Caco-2 (cell line): ENCODE measurements at regions not wholly inside any gene's neighbourhood (a gene's known extent, or its start where the extent isn't known, plus 50 kb on each side); places are given as distances from the start of the nearest gene placed in this dataset.

ENCODE experiments used
- BruUV-seq: library from RNA; stranded (reverse); fragments of 400-500 nt; replicated peaks from 2 replicates; lab custom pipeline; 2021; lab: Mats Ljungman, UMichigan
- CTCF ChIA-PET: fragments of 300-600 bp; sonication (Branson Sonifier 250); formaldehyde crosslinking; loops from one replicate; lab custom pipeline; 2022; ENCODE audit warnings: antibody characterized with exemption; lab: Charles Lee
- POLR2A ChIA-PET: fragments of 300-600 bp; sonication (Branson Sonifier 250); formaldehyde crosslinking; loops from one replicate; lab custom pipeline; 2022; ENCODE audit warnings: antibody characterized with exemption; lab: Charles Lee
- DNase-seq, 2 experiments: peaks; one replicate each; pipeline versions ENCODE4 v3.0.0 to v3.0.0-alpha.2; 2020 to 2022
- H3K27me3 ChIP-seq: replicated peaks from 2 replicates; pipeline ENCODE4 v1.6.0; 2011; ENCODE audit warnings: low read length; ENCODE audit not compliant: control insufficient read depth, insufficient read depth
- H3K36me3 ChIP-seq: 2 replicates; pipeline ENCODE4 v1.5.1; 2011; ENCODE audit warnings: low read length; ENCODE audit not compliant: control insufficient read depth, insufficient read depth
- H3K4me1 ChIP-seq: fragments of 250-450 bp; sonication (Bioruptor Pico); 2 replicates; pipeline ENCODE4 v1.5.1; 2020; ENCODE audit warnings: mild to moderate bottlenecking
- H3K4me3 ChIP-seq: 2 replicates; pipeline ENCODE4 v1.5.1; 2011; ENCODE audit warnings: low read depth, mild to moderate bottlenecking, control low read depth, low read length
- H3K9me3 ChIP-seq: fragments of 250-450 bp; sonication (Bioruptor Pico); 2 replicates; pipeline ENCODE4 v1.5.1; 2020; ENCODE audit warnings: mild to moderate bottlenecking, moderate library complexity
- H3K27ac Mint-ChIP-seq: one replicate; pipeline ENCODE4 v1.8.0; 2022; ENCODE audit warnings: mixed read lengths; ENCODE audit not compliant: unreplicated experiment
- H3K27me3 Mint-ChIP-seq: one replicate; pipeline ENCODE4 v1.8.0; 2022; ENCODE audit warnings: mixed read lengths; ENCODE audit not compliant: insufficient read depth, unreplicated experiment
- H3K36me3 Mint-ChIP-seq: one replicate; pipeline ENCODE4 v1.8.0; 2022; ENCODE audit warnings: mild to moderate bottlenecking, mixed read lengths; ENCODE audit not compliant: insufficient read depth, unreplicated experiment
- H3K4me1 Mint-ChIP-seq: one replicate; pipeline ENCODE4 v1.8.0; 2022; ENCODE audit warnings: low read depth, mixed read lengths; ENCODE audit not compliant: unreplicated experiment
- H3K4me3 Mint-ChIP-seq: one replicate; pipeline ENCODE4 v1.8.0; 2022; ENCODE audit warnings: mild to moderate bottlenecking, moderate library complexity, mixed read lengths; ENCODE audit not compliant: unreplicated experiment
- H3K9me3 Mint-ChIP-seq: one replicate; pipeline ENCODE4 v1.8.0; 2022; ENCODE audit warnings: mixed read lengths; ENCODE audit not compliant: unreplicated experiment
- intact Hi-C: fragments of 100-400 bp; cut with micrococcal nuclease; formaldehyde crosslinking; loops from one replicate; pipeline ENCODE4 v1.10.0; 2022; ENCODE audit not compliant: unreplicated experiment
- TF ChIP-seq, protein P1 (sequence below), 2 experiments: fragments of 200-600 bp in 1 of 2; IDR thresholded peaks; 1 replicate in 1 of 2; 2 replicates in 1 of 2; pipeline versions ENCODE4 v1.5.1 to v1.8.0; 2011 to 2022; ENCODE audit warnings: antibody characterized with exemption in 1 of 2, control low read depth in 1 of 2, inconsistent platforms in 1 of 2, low read depth in 1 of 2, low read length in 1 of 2, mild to moderate bottlenecking in 1 of 2, moderate library complexity in 1 of 2; ENCODE audit not compliant: insufficient read depth in 1 of 2, severe bottlenecking in 1 of 2, unreplicated experiment in 1 of 2

- no peaks in the 10 kb centered on the region for H3K4me1 Mint-ChIP-seq
- DNase-seq = no peak
- CTCF ChIA-PET = no interaction called here
- H3K27me3 Mint-ChIP-seq = no peaks in the 10 kb centered on the region
- H3K36me3 ChIP-seq = no peaks in the 10 kb centered on the region
- no peaks in the 10 kb centered on the region for H3K36me3 Mint-ChIP-seq
- H3K27ac Mint-ChIP-seq = no peak overlapping the region
- H3K27me3 ChIP-seq = no peaks in the 10 kb centered on the region
- H3K4me1 ChIP-seq = no peaks in the 10 kb centered on the region
- H3K4me3 ChIP-seq = no peak overlapping the region
- no peak overlapping the region for H3K4me3 Mint-ChIP-seq
- BruUV-seq = no TSS peak
- TF ChIP-seq, protein P1, sequence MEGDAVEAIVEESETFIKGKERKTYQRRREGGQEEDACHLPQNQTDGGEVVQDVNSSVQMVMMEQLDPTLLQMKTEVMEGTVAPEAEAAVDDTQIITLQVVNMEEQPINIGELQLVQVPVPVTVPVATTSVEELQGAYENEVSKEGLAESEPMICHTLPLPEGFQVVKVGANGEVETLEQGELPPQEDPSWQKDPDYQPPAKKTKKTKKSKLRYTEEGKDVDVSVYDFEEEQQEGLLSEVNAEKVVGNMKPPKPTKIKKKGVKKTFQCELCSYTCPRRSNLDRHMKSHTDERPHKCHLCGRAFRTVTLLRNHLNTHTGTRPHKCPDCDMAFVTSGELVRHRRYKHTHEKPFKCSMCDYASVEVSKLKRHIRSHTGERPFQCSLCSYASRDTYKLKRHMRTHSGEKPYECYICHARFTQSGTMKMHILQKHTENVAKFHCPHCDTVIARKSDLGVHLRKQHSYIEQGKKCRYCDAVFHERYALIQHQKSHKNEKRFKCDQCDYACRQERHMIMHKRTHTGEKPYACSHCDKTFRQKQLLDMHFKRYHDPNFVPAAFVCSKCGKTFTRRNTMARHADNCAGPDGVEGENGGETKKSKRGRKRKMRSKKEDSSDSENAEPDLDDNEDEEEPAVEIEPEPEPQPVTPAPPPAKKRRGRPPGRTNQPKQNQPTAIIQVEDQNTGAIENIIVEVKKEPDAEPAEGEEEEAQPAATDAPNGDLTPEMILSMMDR (IDR thresholded peaks at IDR 0.05; ENCODE audit: insufficient read depth in 1 of 2, low read depth in 1 of 2, low read length in 1 of 2, severe bottlenecking in 1 of 2, unreplicated experiment in 1 of 2) = no peak
- POLR2A ChIA-PET = no interaction called here
- intact Hi-C loops = no loop called here
- H3K9me3 Mint-ChIP-seq = no peaks in the 10 kb centered on the region
- H3K9me3 ChIP-seq = no peaks in the 10 kb centered on the region
Observed at GRCh38 chrX:69293776-69294601, 128.7 kb upstream of the PJA1 start.

DNA sequence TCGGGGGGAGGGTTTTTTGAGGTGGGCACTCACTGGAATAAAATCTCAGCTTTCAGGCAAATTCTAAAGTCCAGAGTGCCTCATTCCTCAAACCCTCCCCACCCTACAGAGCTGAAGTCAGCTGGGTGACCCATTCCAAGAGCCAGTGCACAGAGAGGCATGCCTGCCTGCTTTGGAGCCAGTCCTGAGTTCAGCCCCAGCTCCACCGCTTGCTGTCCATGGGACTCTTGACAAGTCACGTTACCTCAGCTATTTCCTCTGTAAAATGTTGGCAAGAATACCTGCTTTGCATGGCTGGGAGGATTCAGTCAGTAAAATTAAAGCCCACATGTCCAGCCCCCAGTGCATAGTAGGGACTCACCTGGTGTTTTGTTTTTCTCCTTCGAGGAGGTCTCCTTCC, 125.9 kb upstream of the PJA1 start:
- BruUV-seq = no TSS peak
- Mint-ChIP-seq H3K9me3 (no peaks in the 10 kb centered on the region), H3K27ac (no peak overlapping the region), H3K27me3 (no peaks in the 10 kb centered on the region), H3K36me3 (no peaks in the 10 kb centered on the region), H3K4me3 (no peak overlapping the region), H3K4me1 (no peaks in the 10 kb centered on the region)
- no peaks in the 10 kb centered on the region for H3K27me3 ChIP-seq
- H3K36me3 ChIP-seq = no peaks in the 10 kb centered on the region
- H3K4me1 ChIP-seq = no peaks in the 10 kb centered on the region
- ChIA-PET POLR2A (no interaction called here), CTCF (no interaction called here)
- no peak overlapping the region for H3K4me3 ChIP-seq
- DNase-seq = no peak
- H3K9me3 ChIP-seq = no peaks in the 10 kb centered on the region
- TF ChIP-seq, protein P1 (IDR thresholded peaks at IDR 0.05; ENCODE audit: insufficient read depth in 1 of 2, low read depth in 1 of 2, low read length in 1 of 2, severe bottlenecking in 1 of 2, unreplicated experiment in 1 of 2) = no peak
- intact Hi-C loops = no loop called here

DNA sequence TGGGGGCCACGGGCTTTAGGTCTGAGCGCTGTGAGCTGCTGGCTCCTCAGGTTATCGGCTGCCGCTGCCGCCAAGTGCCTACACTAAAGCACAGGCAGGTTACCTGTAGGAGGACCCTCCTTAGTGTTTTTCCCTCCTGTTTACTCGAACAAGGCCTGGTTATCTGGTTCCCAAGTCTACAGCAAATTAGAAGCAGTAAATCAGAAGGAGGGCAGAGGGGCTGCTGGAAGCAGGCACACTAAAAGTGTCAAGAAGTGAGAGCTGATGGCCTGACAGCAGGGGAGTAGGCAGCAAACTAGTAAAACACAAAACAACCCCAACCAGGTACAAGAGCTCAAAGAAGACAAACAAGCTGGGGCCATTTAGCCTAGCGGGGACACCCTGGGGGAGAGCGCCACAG, 125.0 kb upstream of the PJA1 start:
- ChIA-PET CTCF (no interaction called here), POLR2A (no interaction called here)
- DNase-seq = no peak
- Histone ChIP-seq H3K27me3 (no peaks in the 10 kb centered on the region), H3K9me3 (no peaks in the 10 kb centered on the region), H3K4me3 (no peak overlapping the region), H3K36me3 (no peaks in the 10 kb centered on the region), H3K4me1 (no peaks in the 10 kb centered on the region)
- no peaks in the 10 kb centered on the region for H3K9me3 Mint-ChIP-seq
- no peaks in the 10 kb centered on the region for H3K36me3 Mint-ChIP-seq
- no peaks in the 10 kb centered on the region for H3K4me1 Mint-ChIP-seq
- H3K4me3 Mint-ChIP-seq = no peak overlapping the region
- H3K27ac Mint-ChIP-seq = no peak overlapping the region
- no peaks in the 10 kb centered on the region for H3K27me3 Mint-ChIP-seq
- TF ChIP-seq, protein P1 (IDR thresholded peaks at IDR 0.05; ENCODE audit: insufficient read depth in 1 of 2, low read depth in 1 of 2, low read length in 1 of 2, severe bottlenecking in 1 of 2, unreplicated experiment in 1 of 2) = no peak
- BruUV-seq = no TSS peak
- intact Hi-C loops = no loop called here
